Sciatic nerve (tissue), 2 donors: ENCODE measurements at regions not wholly inside any gene's neighbourhood (a gene's known extent, or its start where the extent isn't known, plus 50 kb on each side); places are given as distances from the start of the nearest gene placed in this dataset.
"Not testable (repeated sequence)": the region's sequence is repeated elsewhere in the genome, so short reads cannot be mapped to it uniquely, and the experiment has no call there.

ENCODE experiments used
- ATAC-seq: fragments of 200-7000 bp; cut with Tn5 transposase; one replicate; pipeline ENCODE4 v1.9.1; 2020; ENCODE audit warnings: mild to moderate bottlenecking, moderate library complexity
- DNase-seq: peaks from one replicate; pipeline ENCODE4 v3.0.0-alpha.2; 2020; ENCODE audit warnings: low spot score
- intact Hi-C: fragments of 100-400 bp; cut with DNase I; formaldehyde crosslinking; loops from one replicate; pipeline ENCODE4 v1.14.2; 2022
- donor health status: DM: no; HTN: no; CAD: no.
- donor health status: DM: no; HTN: no; CAD: no.

GRCh38 chr5:9785751-9786150 lies 155.6 kb upstream of the TAS2R1 start:
- intact Hi-C loops = no loop called here
- ATAC-seq = no peak
- no peak for DNase-seq

DNA sequence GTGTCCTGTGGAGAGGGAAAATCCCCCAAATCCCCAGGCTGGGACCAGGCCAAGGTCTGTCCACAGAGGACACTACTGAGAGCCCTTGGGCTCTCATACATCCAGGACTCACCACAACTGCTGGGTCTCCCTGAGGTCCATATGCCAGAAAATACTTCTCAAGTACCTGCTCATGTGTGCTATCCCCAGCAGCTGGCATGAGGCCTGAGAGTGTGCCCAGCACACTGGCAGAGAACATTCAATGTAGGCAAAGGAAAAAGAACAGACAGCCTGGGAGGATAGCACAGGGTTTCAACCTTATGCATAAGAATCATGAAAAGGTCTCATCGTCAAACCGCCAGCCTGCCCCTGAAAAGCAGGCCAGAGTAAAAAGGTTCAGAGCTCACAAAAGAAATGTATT lies 154.1 kb upstream of the TAS2R1 start:
- ATAC-seq = no peak
- intact Hi-C loops = no loop called here

DNA sequence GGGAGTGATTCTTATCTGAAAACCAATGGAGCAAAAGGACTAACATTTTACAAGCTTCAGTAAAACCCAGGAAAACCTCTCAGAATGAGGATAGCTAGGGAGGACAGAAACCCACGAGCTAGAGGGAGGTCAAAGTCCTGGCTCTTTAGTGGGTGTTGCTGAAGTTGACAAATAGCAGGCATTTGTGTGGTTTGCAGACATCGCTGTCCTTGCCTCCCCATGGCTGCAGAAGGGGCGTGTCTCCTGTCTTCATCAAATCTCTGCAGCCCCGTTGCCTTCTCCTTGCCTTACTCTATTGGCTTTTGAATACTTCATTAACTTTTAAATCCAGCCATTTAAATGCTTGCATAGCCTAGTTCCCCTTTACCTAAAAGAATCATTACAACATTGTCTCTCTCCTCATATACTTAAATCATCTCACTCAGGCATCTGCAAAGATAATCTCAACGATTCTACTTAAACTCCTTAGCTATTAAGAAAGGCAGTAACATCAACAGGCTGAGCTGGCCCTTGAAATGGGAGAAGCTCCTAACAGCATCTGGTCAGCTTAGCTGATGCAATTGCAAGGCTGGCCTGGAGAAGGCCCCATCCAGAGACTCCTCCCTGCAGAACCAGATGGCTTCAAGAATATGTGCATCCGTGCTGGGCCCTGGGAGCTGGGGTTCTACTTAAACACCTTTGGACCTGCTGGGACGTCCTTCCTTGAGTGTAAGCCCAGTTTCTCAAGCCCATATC lies 152.8 kb upstream of the TAS2R1 start:
- ATAC-seq (no peak), DNase-seq (no peak)
- intact Hi-C loops = no loop called here

More for the DNA sequence above, 154.1 kb upstream of the TAS2R1 start:
- no peak for DNase-seq

GRCh38 chr5:9781890-9782289 lies 151.7 kb upstream of the TAS2R1 start:
- DNase-seq = no peak
- intact Hi-C loops = no loop called here
- no peak for ATAC-seq

- no peak for DNase-seq
- no peak for ATAC-seq
- intact Hi-C loops = no loop called here
Measured at GRCh38 chr5:9781275-9781674, 151.1 kb upstream of the TAS2R1 start.

DNA sequence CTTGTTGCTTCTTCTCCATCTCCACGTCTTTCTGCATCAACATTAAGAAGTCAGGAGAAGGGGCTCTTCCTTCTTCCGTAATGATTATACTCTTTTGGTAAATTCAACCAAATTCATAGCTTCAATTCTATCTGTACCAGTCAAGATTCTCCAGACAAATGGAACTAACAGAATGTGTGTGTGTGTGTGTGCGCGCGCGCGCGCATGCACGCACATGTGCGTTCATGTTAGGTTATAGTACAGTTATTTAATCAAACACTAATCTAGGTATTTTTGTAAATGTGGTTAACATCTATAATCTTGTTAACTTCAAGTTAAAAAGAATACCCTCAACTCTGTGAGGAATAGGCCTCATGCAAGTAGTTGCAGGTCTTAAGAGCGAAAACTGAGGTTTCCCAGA lies 150.3 kb upstream of the TAS2R1 start:
- intact Hi-C loops = no loop called here
- no peak for ATAC-seq
- DNase-seq = no peak

- DNase-seq (no peak), ATAC-seq (no peak)
- intact Hi-C loops = no loop called here
Measured at GRCh38 chr5:9776525-9776924, 146.4 kb upstream of the TAS2R1 start.

- no peak for ATAC-seq
- intact Hi-C loops = no loop called here
Measured at GRCh38 chr5:9775339-9775738, 145.2 kb upstream of the TAS2R1 start.

GRCh38 chr5:9774472-9775079 lies 144.4 kb upstream of the TAS2R1 start:
- peak; percentile 65 for ATAC-seq
- no peak for DNase-seq

More at GRCh38 chr5:9775339-9775738, 145.2 kb upstream of the TAS2R1 start:
- no peak for DNase-seq

DNA sequence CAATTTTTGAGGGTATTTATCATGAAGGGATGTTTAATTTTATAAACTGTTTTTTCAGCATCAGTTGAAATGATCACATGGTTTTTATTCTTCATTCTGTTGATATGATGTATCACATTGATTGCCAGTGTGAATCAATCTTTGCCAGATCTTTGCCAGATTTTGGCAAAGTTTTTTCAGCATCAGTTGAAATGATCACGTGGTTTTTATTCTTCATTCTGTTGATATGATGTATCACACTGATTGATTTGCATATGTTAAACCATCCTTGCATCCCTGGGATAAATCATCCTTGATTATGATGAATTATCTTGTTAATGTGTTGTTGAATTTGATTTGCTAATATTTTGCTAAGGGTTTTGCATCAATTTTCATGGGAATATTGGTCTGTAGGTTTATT lies 140.9 kb upstream of the TAS2R1 start:
- ATAC-seq = no peak
- no peak for DNase-seq
- intact Hi-C loops = no loop called here

More at GRCh38 chr5:9774472-9775079, 144.4 kb upstream of the TAS2R1 start:
- intact Hi-C loops = no loop called here

DNA sequence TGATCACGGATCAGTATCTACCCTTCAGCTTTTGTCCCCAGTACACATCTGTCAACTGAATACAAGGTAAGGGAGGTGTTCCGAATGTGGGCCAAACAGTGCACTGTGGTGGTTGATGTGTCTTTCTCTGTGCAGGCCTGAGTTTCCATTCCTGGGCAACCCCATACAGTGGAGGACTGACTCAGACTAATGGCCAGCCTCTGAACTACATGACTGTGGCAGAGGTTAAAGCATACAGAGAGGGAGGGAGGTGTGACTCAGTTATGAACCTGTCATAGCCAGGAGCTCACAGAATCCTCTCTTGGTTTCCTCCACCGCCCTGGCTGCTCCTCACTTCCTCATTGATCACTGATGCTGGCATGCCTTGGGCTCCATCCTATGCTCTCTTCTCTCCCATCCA lies 136.4 kb upstream of the TAS2R1 start:
- intact Hi-C loops = no loop called here
- no peak for ATAC-seq

GRCh38 chr5:9765419-9766140 lies 135.4 kb upstream of the TAS2R1 start:
- DNase-seq = no peak
- ATAC-seq = no peak
- intact Hi-C loops = no loop called here

More for the DNA sequence above, 136.4 kb upstream of the TAS2R1 start:
- DNase-seq = no peak

DNA sequence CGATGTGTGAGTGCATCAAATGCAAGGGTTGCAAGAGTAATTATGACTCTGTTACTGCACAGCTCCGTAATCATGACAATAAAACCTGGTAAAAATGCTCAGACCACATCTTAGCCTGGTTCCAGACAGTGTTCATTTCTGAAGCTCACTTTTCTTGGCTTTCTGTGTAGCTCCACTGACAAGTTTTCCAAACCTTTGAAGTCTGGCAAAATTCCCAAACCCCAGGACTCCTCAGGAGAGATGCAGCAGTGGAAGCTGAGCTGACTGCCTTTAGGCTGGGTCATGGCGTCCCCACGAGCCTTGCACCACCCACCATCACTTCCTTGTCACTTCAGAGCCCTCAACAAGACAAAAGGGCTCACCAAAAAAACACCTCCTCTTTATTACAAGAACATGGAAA lies 131.6 kb upstream of the TAS2R1 start:
- intact Hi-C loops = no loop called here
- ATAC-seq (peak; percentile 70), DNase-seq (no peak)

DNA sequence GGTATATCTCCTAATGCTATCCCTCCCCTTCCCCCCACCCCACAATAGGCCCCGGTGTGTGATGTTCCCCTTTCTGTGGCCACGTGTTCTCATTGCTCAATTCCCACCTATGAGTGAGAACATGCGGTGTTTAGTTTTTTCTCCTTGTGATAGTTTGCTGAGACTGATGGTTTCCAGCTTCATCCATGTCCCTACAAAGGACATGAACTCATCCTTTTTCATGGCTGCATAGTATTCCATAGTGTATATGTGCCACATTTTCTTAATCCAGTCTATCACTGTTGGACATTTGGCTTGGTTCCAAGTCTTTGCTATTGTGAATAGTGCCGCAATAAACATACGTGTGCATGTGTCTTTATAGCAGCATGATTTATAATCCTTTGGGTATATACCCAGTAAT lies 122.5 kb upstream of the TAS2R1 start:
- ATAC-seq, DNase-seq, intact Hi-C loops: not testable (repeated sequence)

DNA sequence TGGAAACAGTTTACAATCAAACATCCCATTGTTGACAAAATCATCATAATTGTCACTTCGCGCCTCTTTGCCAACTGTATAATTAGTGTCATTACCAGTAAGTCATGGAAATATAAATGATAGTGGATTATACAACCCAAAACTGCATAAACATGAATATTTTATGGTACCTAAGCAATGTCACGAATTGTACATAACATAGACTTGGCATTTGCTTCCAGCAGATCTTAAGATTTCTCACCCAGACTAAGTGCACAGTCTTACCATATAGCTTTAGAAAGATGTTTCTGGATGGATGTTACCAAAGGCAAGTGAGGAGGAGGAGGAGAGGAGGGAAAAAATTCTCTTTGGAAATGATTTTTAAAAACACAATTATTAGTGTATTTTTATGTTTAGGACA lies 113.4 kb upstream of the TAS2R1 start:
- intact Hi-C loops = no loop called here
- DNase-seq (no peak), ATAC-seq (no peak)

DNA sequence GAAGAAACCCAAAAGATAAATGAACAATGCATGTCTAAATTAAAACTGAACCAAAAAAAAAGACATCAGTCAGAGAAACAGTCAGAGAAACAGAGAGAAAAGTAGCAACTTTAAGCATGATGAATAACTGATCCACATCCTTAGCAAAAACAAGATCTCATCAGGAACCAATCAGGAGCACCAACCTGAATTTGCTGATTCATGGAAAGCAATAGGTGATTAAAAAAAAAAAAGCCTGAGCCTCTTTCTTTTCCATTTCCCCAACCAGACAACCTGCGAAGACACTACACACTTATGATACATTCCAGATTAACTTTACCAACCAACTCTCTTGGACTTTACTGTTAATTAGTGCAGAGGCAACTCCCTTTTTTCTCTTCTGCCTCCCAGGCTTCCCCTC lies 112.7 kb upstream of the TAS2R1 start:
- intact Hi-C loops = no loop called here
- ATAC-seq (no peak), DNase-seq (no peak)

- intact Hi-C loops = no loop called here
- ATAC-seq = no peak
- no peak for DNase-seq
Measured at GRCh38 chr5:9739135-9739534, 109.0 kb upstream of the TAS2R1 start.

- DNase-seq (no peak), ATAC-seq (no peak)
- intact Hi-C loops = no loop called here
Measured at GRCh38 chr5:9737265-9737664, 107.1 kb upstream of the TAS2R1 start.

DNA sequence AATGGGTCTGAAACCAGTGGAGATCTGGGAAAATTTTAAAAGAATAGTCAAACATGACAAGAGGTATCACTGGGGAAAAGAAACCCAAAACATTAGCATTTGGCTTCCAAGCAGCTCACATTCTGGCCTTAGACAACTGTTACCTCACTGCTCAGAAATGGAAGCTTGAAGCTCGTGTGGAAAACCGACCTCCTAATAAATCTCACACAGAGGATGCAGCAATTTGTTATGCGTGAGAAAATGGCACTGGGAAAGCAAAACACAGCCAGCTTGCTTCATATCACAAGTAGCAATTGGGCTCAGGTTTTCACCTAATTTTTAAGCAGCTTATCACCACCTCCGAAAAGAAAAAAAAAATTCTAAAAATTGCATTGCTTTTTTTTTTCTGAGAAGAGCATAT lies 103.3 kb upstream of the TAS2R1 start:
- intact Hi-C loops = no loop called here
- DNase-seq (no peak), ATAC-seq (no peak)

DNA sequence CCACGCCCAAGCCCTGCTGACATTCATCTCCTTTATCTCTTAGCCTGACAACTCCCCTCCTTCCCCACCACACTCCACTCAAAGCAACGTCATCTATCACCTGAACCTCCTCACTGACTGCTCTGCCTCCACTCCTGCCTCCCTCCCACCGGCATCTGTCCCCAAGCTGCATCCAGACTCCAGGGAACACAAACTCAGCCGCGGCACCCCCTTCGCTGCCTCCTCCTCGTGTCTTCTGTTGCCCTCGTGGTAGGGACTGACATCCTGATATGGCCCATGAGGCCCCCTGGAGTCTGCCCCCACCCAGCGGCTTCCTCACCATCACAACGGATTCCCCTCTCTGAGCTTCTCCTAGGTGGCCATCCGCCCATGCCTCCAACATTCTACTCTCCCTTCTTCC lies 101.0 kb upstream of the TAS2R1 start:
- intact Hi-C loops = no loop called here
- no peak for ATAC-seq
- DNase-seq = no peak
